CD4-positive, CD25-positive, alpha-beta regulatory T cell (primary cell): ENCODE measurements at regions not wholly inside any gene's neighbourhood (a gene's known extent, or its start where the extent isn't known, plus 50 kb on each side); places are given as distances from the start of the nearest gene placed in this dataset.
A peak's percentile ranks its signal among the peaks of the same experiment; 100 is the strongest.
"Not testable (repeated sequence)": the region's sequence is repeated elsewhere in the genome, so short reads cannot be mapped to it uniquely, and the experiment has no call there.

Experiments used
- ATAC-seq, 2 donors: fragments of 150-1000 bp; cut with Tn5 transposase; one replicate each; pipeline ENCODE4 v1.10.0; 2021; ENCODE audit warnings: low read depth in 2 of 2, moderate number of reproducible peaks in 2 of 2, moderate library complexity in 1 of 2
- DNase-seq, 3 donors: peaks; one replicate each; pipeline versions ENCODE4 v3.0.0 to v3.0.0-alpha.2; 2012 to 2022; ENCODE audit warnings: mixed read lengths in 1 of 3
- H3K27ac ChIP-seq: one replicate; pipeline ENCODE4 v1.7.0; 2013; ENCODE audit warnings: mild to moderate bottlenecking, low read length; ENCODE audit not compliant: insufficient read depth, poor library complexity, severe bottlenecking
- H3K27me3 ChIP-seq: one replicate; pipeline ENCODE4 v1.7.0; 2013; ENCODE audit warnings: low read length; ENCODE audit not compliant: control insufficient read depth, insufficient read depth
- H3K36me3 ChIP-seq: one replicate; pipeline ENCODE4 v1.7.0; 2013; ENCODE audit warnings: mild to moderate bottlenecking, low read length, moderate library complexity; ENCODE audit not compliant: control insufficient read depth, insufficient read depth
- H3K4me1 ChIP-seq: 2 replicates; pipeline ENCODE4 v1.7.0; 2013; ENCODE audit warnings: mild to moderate bottlenecking, low read length; ENCODE audit not compliant: insufficient read depth, control insufficient read depth, poor library complexity, severe bottlenecking
- H3K4me3 ChIP-seq: one replicate; pipeline ENCODE4 v1.7.0; 2013; ENCODE audit warnings: low read depth, mild to moderate bottlenecking, low read length, moderate library complexity
- H3K9me3 ChIP-seq, 2 experiments: 1 replicate in 1 of 2; 2 replicates in 1 of 2; pipeline ENCODE4 v1.7.0; 2013; ENCODE audit warnings: low read length in 2 of 2, mild to moderate bottlenecking in 1 of 2, moderate library complexity in 1 of 2; ENCODE audit not compliant: control insufficient read depth in 2 of 2
- H3K27ac Mint-ChIP-seq, 3 donors: one replicate each; pipeline ENCODE4 v1.8.0; 2020 to 2022; ENCODE audit warnings: mild to moderate bottlenecking in 3 of 3, mixed read lengths in 3 of 3, moderate library complexity in 2 of 3
- H3K27me3 Mint-ChIP-seq: one replicate; pipeline ENCODE4 v1.8.0; 2022; ENCODE audit warnings: mild to moderate bottlenecking, mixed read lengths
- H3K36me3 Mint-ChIP-seq: one replicate; pipeline ENCODE4 v1.8.0; 2020; ENCODE audit warnings: mixed read lengths
- H3K4me1 Mint-ChIP-seq, 4 donors: one replicate each; pipeline ENCODE4 v1.8.0; 2020 to 2022; ENCODE audit warnings: mixed read lengths in 4 of 4, mild to moderate bottlenecking in 1 of 4
- H3K4me3 Mint-ChIP-seq, 4 donors: one replicate each; pipeline ENCODE4 v1.8.0; 2020 to 2022; ENCODE audit warnings: mild to moderate bottlenecking in 4 of 4, mixed read lengths in 4 of 4, moderate library complexity in 3 of 4
- H3K9me3 Mint-ChIP-seq, 7 donors: one replicate each; pipeline ENCODE4 v1.8.0; 2020 to 2022; ENCODE audit warnings: mixed read lengths in 7 of 7, mild to moderate bottlenecking in 3 of 7, moderate library complexity in 2 of 7

DNA sequence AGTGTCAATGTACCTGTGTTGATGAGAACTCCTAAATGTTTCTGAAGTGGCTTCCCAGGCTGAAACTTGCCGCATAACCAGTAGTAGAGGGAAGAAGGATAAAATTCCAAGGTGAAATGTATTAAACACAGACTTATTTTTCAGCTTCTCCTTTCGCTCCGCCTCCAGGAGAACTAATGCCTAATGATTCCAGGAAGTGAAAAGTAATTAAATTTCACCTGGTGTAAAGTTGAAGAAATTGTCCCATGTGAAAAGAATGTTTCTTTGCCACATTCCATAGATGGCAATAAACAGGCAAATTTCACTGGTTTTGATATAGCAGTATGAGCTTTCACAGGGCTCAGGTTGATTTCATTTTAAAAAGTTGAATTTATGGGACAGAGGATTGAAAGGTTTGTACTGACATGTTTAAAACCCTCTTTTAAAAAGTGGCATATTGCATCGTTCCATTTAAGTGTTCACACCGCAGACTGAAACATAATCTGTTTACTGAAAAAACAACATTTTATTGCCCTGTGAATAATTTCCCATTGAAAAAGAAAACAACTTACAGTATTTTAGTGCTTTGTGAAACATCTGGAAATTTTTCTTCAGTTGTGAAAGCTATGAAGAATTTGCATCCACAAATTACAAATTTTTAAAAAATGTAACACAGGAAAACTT, 453.4 kb upstream of the NFE2L3 start:
- H3K9me3 ChIP-seq, result no peaks in the 10 kb centered on the region
- no peaks in the 10 kb centered on the region for H3K4me1 ChIP-seq
- Mint-ChIP-seq H3K27ac (no peak overlapping the region), H3K4me1 (no peaks in the 10 kb centered on the region), H3K4me3 (no peak overlapping the region), H3K27me3 (peaks cover 9% of the 10 kb centered on the region), H3K36me3 (no peaks in the 10 kb centered on the region), H3K9me3 (peaks cover 0 to 3% (median 0%) of the 10 kb centered on the region in 7 donors)
- H3K27me3 ChIP-seq, result no peaks in the 10 kb centered on the region
- no peak overlapping the region for H3K4me3 ChIP-seq
- H3K36me3 ChIP-seq, result no peaks in the 10 kb centered on the region
- DNase-seq (no peak), ATAC-seq (no peak)
- H3K27ac ChIP-seq, result no peak overlapping the region

DNA sequence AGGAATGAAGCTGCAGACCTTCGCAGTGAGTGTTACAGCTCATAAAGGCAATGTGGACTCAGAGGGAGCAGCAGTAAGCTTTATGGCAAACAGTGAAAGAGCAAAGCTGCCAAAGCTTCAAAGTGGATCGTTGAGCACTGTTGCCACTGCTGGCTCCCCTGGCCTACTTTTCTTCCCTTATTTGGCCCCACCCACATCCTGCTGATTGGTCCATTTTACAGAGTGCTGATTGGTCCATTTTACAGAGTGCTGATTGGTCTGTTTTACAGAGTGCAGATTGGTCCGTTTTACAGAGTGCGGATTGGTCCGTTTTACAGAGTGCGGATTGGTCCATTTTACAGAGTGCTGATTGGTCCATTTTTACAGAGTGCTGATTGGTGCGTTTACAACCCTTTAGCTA, 451.9 kb upstream of the NFE2L3 start:
- H3K4me3 ChIP-seq, H3K36me3 Mint-ChIP-seq, H3K9me3 Mint-ChIP-seq, ATAC-seq, H3K9me3 ChIP-seq, H3K27me3 ChIP-seq, H3K4me3 Mint-ChIP-seq, H3K4me1 Mint-ChIP-seq, DNase-seq, H3K27ac Mint-ChIP-seq, H3K27ac ChIP-seq, H3K36me3 ChIP-seq, H3K4me1 ChIP-seq, H3K27me3 Mint-ChIP-seq: not testable (repeated sequence)

DNA sequence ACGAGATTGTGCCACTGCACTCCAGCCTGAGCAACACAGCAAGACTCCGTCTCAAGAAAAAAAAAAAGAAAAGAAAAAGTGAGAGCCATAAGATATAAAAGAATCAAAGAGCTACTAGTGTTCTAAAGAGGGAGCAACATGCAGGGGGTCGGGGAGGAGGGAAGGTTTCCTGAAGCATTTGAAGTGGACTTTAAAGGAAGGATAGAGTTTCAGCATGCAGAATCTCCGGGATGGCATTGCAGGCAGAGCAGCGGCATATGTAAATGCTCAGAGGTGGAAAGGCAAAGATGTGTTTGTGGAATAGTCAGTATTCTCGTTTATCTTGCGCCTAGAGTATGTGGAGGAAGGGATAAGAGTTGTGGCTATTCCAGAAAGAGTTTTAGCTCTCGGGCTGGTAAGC, 447.6 kb upstream of the NFE2L3 start:
- H3K27me3 ChIP-seq, result no peaks in the 10 kb centered on the region
- Mint-ChIP-seq H3K36me3 (no peaks in the 10 kb centered on the region), H3K27ac (no peak overlapping the region), H3K4me3 (peak overlapping the region in 1 of 4 donors; percentile 53), H3K9me3 (peaks cover 0 to 9% (median 2%) of the 10 kb centered on the region in 7 donors), H3K27me3 (peaks cover 5% of the 10 kb centered on the region), H3K4me1 (no peaks in the 10 kb centered on the region)
- DNase-seq, result no peak
- no peaks in the 10 kb centered on the region for H3K36me3 ChIP-seq
- H3K9me3 ChIP-seq, result no peaks in the 10 kb centered on the region
- no peaks in the 10 kb centered on the region for H3K4me1 ChIP-seq
- no peak overlapping the region for H3K4me3 ChIP-seq
- H3K27ac ChIP-seq, result no peak overlapping the region
- no peak for ATAC-seq

DNA sequence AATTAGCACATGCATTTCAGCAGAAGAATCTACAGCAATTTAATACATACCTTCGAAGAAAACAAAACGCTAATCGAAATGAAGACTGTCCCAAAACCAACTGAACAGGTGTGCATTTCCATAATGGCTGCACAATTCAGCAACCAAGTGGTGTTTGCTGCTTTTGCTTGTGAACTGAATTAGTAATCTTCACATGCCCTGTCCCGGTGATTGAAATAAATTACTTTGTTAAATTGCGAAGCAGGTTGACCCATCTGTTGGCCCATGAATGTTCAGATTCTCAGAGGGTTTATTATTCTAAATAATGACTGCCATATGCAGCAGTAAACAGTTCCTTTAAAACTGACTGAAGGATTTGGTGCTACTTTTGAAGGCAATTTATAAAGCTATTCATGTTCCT, 445.2 kb upstream of the NFE2L3 start:
- no peak overlapping the region for H3K27ac ChIP-seq
- H3K4me3 Mint-ChIP-seq, result no peak overlapping the region
- no peak overlapping the region for H3K4me3 ChIP-seq
- no peaks in the 10 kb centered on the region for H3K4me1 Mint-ChIP-seq
- peaks cover 2% of the 10 kb centered on the region for H3K27me3 ChIP-seq
- no peaks in the 10 kb centered on the region for H3K4me1 ChIP-seq
- no peaks in the 10 kb centered on the region for H3K36me3 ChIP-seq
- H3K27ac Mint-ChIP-seq, result no peak overlapping the region
- ATAC-seq, result no peak
- peaks cover 0 to 9% (median 2%) of the 10 kb centered on the region in 7 donors for H3K9me3 Mint-ChIP-seq
- H3K27me3 Mint-ChIP-seq, result peaks cover 10% of the 10 kb centered on the region
- no peaks in the 10 kb centered on the region for H3K9me3 ChIP-seq
- DNase-seq, result no peak
- no peaks in the 10 kb centered on the region for H3K36me3 Mint-ChIP-seq

DNA sequence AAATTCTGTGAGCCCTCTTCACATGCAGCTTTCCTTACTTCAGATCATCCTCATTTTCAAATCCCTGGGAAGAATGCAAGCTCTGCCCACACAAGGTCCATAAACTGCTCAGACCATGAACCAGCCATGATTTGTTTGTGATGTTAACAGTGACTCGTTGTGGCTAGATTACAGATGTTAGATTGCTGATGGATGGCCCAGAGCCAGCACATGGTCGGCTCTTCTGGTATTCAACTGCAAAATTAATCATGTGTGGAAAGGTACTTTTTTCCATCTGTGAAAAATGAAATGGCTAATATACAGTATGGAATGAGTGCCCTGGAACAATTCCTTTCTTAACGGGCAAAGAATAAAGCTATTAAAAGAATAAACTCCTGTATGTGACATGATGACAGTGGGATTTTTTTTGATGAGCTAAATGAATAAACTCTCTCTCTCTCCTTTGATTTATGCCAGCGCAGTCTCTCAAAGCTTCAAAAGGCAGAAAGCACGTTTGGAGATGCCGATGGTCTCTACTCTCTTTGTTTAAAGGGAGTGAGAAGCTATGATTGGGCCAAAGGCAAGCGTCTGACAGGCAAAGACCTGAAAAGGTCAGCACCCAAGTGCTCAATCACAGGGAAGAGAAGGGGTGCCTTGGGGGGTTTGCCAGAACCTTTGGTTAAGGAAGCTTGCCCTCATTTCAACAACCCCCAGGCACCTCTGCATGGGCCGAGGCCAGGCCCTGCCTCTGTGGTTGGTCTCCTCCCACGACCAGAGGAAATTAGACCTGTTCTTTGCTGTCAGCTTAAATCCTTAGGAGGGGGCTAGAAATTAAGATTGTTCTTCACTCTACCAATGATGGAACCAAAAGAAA, 444.0 kb upstream of the NFE2L3 start:
- H3K4me1 ChIP-seq, result no peaks in the 10 kb centered on the region
- Mint-ChIP-seq H3K27ac (no peak overlapping the region), H3K4me1 (no peaks in the 10 kb centered on the region), H3K4me3 (no peak overlapping the region), H3K27me3 (peaks cover 10% of the 10 kb centered on the region), H3K9me3 (peaks cover 0 to 9% (median 2%) of the 10 kb centered on the region in 7 donors), H3K36me3 (no peaks in the 10 kb centered on the region)
- H3K36me3 ChIP-seq, result no peaks in the 10 kb centered on the region
- H3K27ac ChIP-seq, result no peak overlapping the region
- ATAC-seq (no peak), DNase-seq (no peak)
- H3K9me3 ChIP-seq, result no peaks in the 10 kb centered on the region
- peaks cover 2% of the 10 kb centered on the region for H3K27me3 ChIP-seq
- no peak overlapping the region for H3K4me3 ChIP-seq

DNA sequence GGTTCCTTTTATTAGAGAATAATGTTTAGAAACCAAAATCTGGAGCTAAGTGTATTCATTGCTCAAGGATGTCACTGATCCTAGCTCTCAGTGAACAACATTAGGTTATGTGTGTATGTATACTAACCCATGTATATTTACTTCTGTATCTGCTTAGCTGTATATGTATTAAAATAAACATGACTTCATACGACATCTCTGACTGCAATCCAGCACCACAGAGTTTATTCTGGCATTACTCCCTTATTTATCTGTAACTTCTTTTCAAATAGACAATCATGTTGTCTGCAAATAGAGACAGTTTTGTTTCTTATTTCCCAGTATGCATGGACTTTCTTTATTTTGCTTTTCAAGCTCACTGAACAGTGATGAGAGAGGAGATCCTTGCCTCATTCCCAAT, 441.0 kb upstream of the NFE2L3 start:
- Mint-ChIP-seq H3K4me1 (no peaks in the 10 kb centered on the region), H3K27me3 (peaks cover 17% of the 10 kb centered on the region)

DNA sequence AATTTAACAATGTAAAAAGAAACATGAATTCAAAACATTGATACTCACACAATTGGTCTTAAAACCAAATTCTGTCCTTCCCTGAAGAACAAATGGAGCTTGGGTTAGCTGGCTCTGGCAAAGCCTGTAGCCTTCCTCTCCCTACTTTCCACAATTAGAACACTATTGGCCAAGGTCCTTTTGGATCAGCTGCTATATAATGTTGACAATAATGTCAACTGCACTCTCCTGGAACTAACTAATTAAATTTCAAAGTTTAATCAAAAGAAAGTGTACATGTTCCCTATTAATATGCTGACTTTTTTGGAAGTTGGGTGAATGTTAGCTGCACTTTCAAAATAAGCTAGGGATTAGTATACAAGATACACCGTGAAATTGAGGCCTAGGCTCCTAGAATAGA, 440.1 kb upstream of the NFE2L3 start:
- no peak overlapping the region for H3K27ac ChIP-seq
- H3K4me3 ChIP-seq, result no peak overlapping the region
- ATAC-seq (no peak), DNase-seq (no peak)
- Mint-ChIP-seq H3K36me3 (no peaks in the 10 kb centered on the region), H3K27ac (no peak overlapping the region), H3K9me3 (peaks cover 0 to 4% (median 0%) of the 10 kb centered on the region in 7 donors), H3K27me3 (peaks cover 17% of the 10 kb centered on the region), H3K4me3 (no peak overlapping the region), H3K4me1 (no peaks in the 10 kb centered on the region)
- H3K9me3 ChIP-seq, result no peaks in the 10 kb centered on the region
- H3K4me1 ChIP-seq, result no peaks in the 10 kb centered on the region
- H3K27me3 ChIP-seq, result peaks cover 2% of the 10 kb centered on the region
- no peaks in the 10 kb centered on the region for H3K36me3 ChIP-seq

More for the DNA sequence above, 441.0 kb upstream of the NFE2L3 start:
- Histone ChIP-seq H3K4me1 (no peaks in the 10 kb centered on the region), H3K36me3 (no peaks in the 10 kb centered on the region), H3K27me3 (peaks cover 2% of the 10 kb centered on the region), H3K9me3 (no peaks in the 10 kb centered on the region), H3K27ac (no peak overlapping the region), H3K4me3 (no peak overlapping the region)
- Mint-ChIP-seq H3K27ac (no peak overlapping the region), H3K4me3 (no peak overlapping the region), H3K9me3 (peaks cover 0 to 3% (median under 1%) of the 10 kb centered on the region in 7 donors), H3K36me3 (no peaks in the 10 kb centered on the region)
- DNase-seq (no peak), ATAC-seq (no peak)

DNA sequence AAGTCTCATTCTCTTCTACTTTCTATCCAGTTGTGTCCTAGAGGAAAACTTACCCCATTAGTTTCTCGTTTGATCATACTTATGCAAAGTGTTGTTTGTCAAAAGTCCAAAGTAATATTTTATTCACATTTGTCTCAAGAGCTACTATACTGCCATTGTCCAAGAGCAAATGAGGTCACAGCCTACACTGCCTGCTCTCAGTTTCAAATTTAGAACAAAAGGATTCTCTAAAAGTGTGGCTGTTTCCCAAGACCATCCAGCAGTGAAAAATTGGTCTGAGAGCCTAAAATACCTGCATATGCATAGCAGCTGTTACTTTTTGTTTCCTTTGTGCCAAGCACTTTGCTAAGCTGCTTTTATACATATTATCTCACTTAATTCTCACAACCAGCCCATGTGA, 439.5 kb upstream of the NFE2L3 start:
- Histone ChIP-seq H3K36me3 (no peaks in the 10 kb centered on the region), H3K27ac (no peak overlapping the region), H3K4me3 (no peak overlapping the region), H3K9me3 (no peaks in the 10 kb centered on the region), H3K4me1 (no peaks in the 10 kb centered on the region), H3K27me3 (peaks cover 2% of the 10 kb centered on the region)
- Mint-ChIP-seq H3K4me3 (no peak overlapping the region), H3K36me3 (no peaks in the 10 kb centered on the region), H3K27ac (no peak overlapping the region), H3K4me1 (no peaks in the 10 kb centered on the region), H3K27me3 (peaks cover 22% of the 10 kb centered on the region), H3K9me3 (peaks cover 0 to 4% (median 0%) of the 10 kb centered on the region in 7 donors)
- DNase-seq, result no peak
- no peak for ATAC-seq
